ENCODE measurements at regions not wholly inside any gene's neighbourhood (a gene's known extent, or its start where the extent isn't known, plus 50 kb on each side); places are given as distances from the start of the nearest gene placed in this dataset.

- TF ChIP-seq CTCF (IDR thresholded peaks at IDR 0.05) (no peak), POLR2AphosphoS5 (IDR thresholded peaks at IDR 0.05; ENCODE audit: insufficient read depth in 1 of 2, low read depth in 1 of 2) (no peak)
These were observed 81.8 kb upstream of the SH3BP4 start for GRCh38 chr2:234869969-234870368.

Data from vagina (tissue), 2 donors.